Vagina (tissue), 2 donors: ENCODE measurements at regions not wholly inside any gene's neighbourhood (a gene's known extent, or its start where the extent isn't known, plus 50 kb on each side); places are given as distances from the start of the nearest gene placed in this dataset.

Experiments
- CTCF ChIP-seq, 3 experiments: fragments of 450-650 bp in 2 of 3; fragments of 200-600 bp in 1 of 3; sonication (generic) in 1 of 3; IDR thresholded peaks; one replicate each; pipeline ENCODE4 v1.5.1; 2017 to 2019; ENCODE audit warnings: antibody characterized with exemption in 3 of 3, mild to moderate bottlenecking in 2 of 3, moderate library complexity in 2 of 3
- POLR2AphosphoS5 ChIP-seq, 2 donors: sonication (generic); formaldehyde crosslinking; IDR thresholded peaks; one replicate each; pipeline ENCODE4 v1.9.0; 2017; ENCODE audit warnings: antibody characterized with exemption in 2 of 2, mild to moderate bottlenecking in 2 of 2, low read depth in 1 of 2; ENCODE audit not compliant: insufficient read depth in 1 of 2

GRCh38 chrX:55149242-55149641 lies 60.4 kb downstream of the PAGE2 start:
- no peak for TF ChIP-seq CTCF (IDR thresholded peaks at IDR 0.05)
- no peak for TF ChIP-seq POLR2AphosphoS5 (IDR thresholded peaks at IDR 0.05; ENCODE audit: insufficient read depth in 1 of 2, low read depth in 1 of 2)
